NT2/D1 (cell line): ENCODE measurements at regions not wholly inside any gene's neighbourhood (a gene's known extent, or its start where the extent isn't known, plus 50 kb on each side); places are given as distances from the start of the nearest gene placed in this dataset.

ENCODE experiments used
- SUZ12 ChIP-seq: IDR thresholded peaks from 2 replicates; pipeline ENCODE4 v1.6.1; 2011; ENCODE audit not compliant: insufficient read length, insufficient read depth; ENCODE audit errors: extremely low read depth
- YY1 ChIP-seq: IDR thresholded peaks from 2 replicates; pipeline ENCODE4 v1.6.1; 2011; ENCODE audit not compliant: insufficient read length, insufficient read depth
- ZNF274 ChIP-seq: IDR thresholded peaks from 2 replicates; pipeline ENCODE4 v1.6.1; 2011; ENCODE audit warnings: mild to moderate bottlenecking, low read depth, low read length

GRCh38 chr22:22121445-22121844 lies 123.1 kb upstream of the VPREB1 start:
- TF ChIP-seq YY1, result no peak
- no peak for TF ChIP-seq SUZ12
- TF ChIP-seq ZNF274, result no peak
